ENCODE measurements at regions not wholly inside any gene's neighbourhood (a gene's known extent, or its start where the extent isn't known, plus 50 kb on each side); places are given as distances from the start of the nearest gene placed in this dataset.

- TF ChIP-seq POLR2A (IDR thresholded peaks at IDR 0.05) = no peak
- TF ChIP-seq, protein P1, sequence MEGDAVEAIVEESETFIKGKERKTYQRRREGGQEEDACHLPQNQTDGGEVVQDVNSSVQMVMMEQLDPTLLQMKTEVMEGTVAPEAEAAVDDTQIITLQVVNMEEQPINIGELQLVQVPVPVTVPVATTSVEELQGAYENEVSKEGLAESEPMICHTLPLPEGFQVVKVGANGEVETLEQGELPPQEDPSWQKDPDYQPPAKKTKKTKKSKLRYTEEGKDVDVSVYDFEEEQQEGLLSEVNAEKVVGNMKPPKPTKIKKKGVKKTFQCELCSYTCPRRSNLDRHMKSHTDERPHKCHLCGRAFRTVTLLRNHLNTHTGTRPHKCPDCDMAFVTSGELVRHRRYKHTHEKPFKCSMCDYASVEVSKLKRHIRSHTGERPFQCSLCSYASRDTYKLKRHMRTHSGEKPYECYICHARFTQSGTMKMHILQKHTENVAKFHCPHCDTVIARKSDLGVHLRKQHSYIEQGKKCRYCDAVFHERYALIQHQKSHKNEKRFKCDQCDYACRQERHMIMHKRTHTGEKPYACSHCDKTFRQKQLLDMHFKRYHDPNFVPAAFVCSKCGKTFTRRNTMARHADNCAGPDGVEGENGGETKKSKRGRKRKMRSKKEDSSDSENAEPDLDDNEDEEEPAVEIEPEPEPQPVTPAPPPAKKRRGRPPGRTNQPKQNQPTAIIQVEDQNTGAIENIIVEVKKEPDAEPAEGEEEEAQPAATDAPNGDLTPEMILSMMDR (IDR thresholded peaks at IDR 0.05) = no peak
- intact Hi-C loops (cut with DNase I; ENCODE audit: low total_unique reads) = no loop called here
- 42 to 45% methylated on average over 1 of the region's 1 CpG for WGBS, 2 donors
- no peak overlapping the region for H3K4me3 ChIP-seq (ENCODE audit: low read depth, poor library complexity, severe bottlenecking)
- DNase-seq (ENCODE audit: low spot score in 2 of 2) = no peak
Observed at GRCh38 chr4:10981576-10981975, 297.0 kb upstream of the CLNK start.

- no peak overlapping the region for H3K4me3 ChIP-seq (ENCODE audit: low read depth, poor library complexity, severe bottlenecking)
- TF ChIP-seq POLR2A (IDR thresholded peaks at IDR 0.05) = no peak
- TF ChIP-seq, protein P1 (IDR thresholded peaks at IDR 0.05) = no peak
- WGBS, 2 donors = 64 to 65% methylated on average over 5 of the region's 5 CpGs
- intact Hi-C loops (cut with DNase I; ENCODE audit: low total_unique reads) = no loop called here
- no peak for DNase-seq (ENCODE audit: low spot score in 2 of 2)
Observed at GRCh38 chr4:10981096-10981495, 296.5 kb upstream of the CLNK start.

GRCh38 chr4:10979032-10979431 is 294.5 kb upstream of the CLNK start:
- TF ChIP-seq, protein P1 (IDR thresholded peaks at IDR 0.05) = no peak
- TF ChIP-seq POLR2A (IDR thresholded peaks at IDR 0.05) = no peak
- intact Hi-C loops (cut with DNase I; ENCODE audit: low total_unique reads) = no loop called here
- no peak for DNase-seq (ENCODE audit: low spot score in 2 of 2)
- 92 to 98% methylated on average over 2 of the region's 2 CpGs for WGBS, 2 donors
- no peak overlapping the region for H3K4me3 ChIP-seq (ENCODE audit: low read depth, poor library complexity, severe bottlenecking)

DNA sequence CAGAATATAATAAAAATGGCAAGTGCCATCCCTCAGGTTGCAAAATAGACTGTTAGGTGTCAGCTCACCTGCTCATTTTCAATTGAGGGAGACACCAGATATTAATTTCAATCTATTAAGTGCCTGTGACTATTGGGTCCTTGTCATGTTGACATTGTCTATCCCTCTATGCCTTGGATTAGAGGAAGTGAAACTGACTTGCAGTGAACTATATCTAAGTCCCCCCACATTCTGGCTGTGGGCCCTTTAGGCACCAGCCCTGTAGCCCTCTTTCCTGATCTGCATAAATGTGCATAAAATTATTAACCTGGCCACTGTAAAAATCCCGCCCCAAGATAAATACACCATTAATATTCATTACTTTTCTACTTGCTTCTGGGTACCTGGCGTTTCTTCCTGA is 293.0 kb upstream of the CLNK start:
- no peak for DNase-seq (ENCODE audit: low spot score in 2 of 2)
- no peak overlapping the region for H3K4me3 ChIP-seq (ENCODE audit: low read depth, poor library complexity, severe bottlenecking)
- intact Hi-C loops (cut with DNase I; ENCODE audit: low total_unique reads) = no loop called here
- WGBS, 2 donors = 85 to 89% methylated on average over 2 of the region's 2 CpGs
- TF ChIP-seq, protein P1 (IDR thresholded peaks at IDR 0.05) = no peak
- no peak for TF ChIP-seq POLR2A (IDR thresholded peaks at IDR 0.05)

- DNase-seq (ENCODE audit: low spot score in 2 of 2) = no peak
- 88 to 94% methylated on average over 9 of the region's 9 CpGs for WGBS, 2 donors
- intact Hi-C loops (cut with DNase I; ENCODE audit: low total_unique reads) = no loop called here
- no peak for TF ChIP-seq POLR2A (IDR thresholded peaks at IDR 0.05)
- TF ChIP-seq, protein P1 (IDR thresholded peaks at IDR 0.05) = no peak
- H3K4me3 ChIP-seq (ENCODE audit: low read depth, poor library complexity, severe bottlenecking) = no peak overlapping the region
Observed at GRCh38 chr4:10974371-10974770, 289.8 kb upstream of the CLNK start.

- WGBS, 2 donors = 67 to 88% methylated on average over 3 of the region's 3 CpGs
- intact Hi-C loops (cut with DNase I; ENCODE audit: low total_unique reads) = no loop called here
- TF ChIP-seq, protein P1 (IDR thresholded peaks at IDR 0.05) = no peak
- no peak for TF ChIP-seq POLR2A (IDR thresholded peaks at IDR 0.05)
- no peak for DNase-seq (ENCODE audit: low spot score in 2 of 2)
- H3K4me3 ChIP-seq (ENCODE audit: low read depth, poor library complexity, severe bottlenecking) = no peak overlapping the region
Observed at GRCh38 chr4:10973686-10974085, 289.1 kb upstream of the CLNK start.
